ENCODE measurements at regions not wholly inside any gene's neighbourhood (a gene's known extent, or its start where the extent isn't known, plus 50 kb on each side); places are given as distances from the start of the nearest gene placed in this dataset.

- no peaks in the 10 kb centered on the region for H3K4me1 ChIP-seq (ENCODE audit: insufficient read depth, low read length)
- H3K36me3 Mint-ChIP-seq (ENCODE audit: insufficient read depth in 1 of 3, low read depth in 3 of 3), result no peaks in the 10 kb centered on the region; a peak in 1 of 7 replicates
These were observed 433.1 kb downstream of the ADAMTS20 start for GRCh38 chr12:43118881-43119280.

More at GRCh38 chr12:43118881-43119280, 433.1 kb downstream of the ADAMTS20 start:
- no peak overlapping the region for H3K56ac ChIP-seq (ENCODE audit: insufficient read length, low read depth, low read length)
- no peak overlapping the region for H2BK5ac ChIP-seq (ENCODE audit: insufficient read length, low read length)
- no peak overlapping the region for H2BK20ac ChIP-seq (ENCODE audit: low read depth, low read length, poor library complexity, severe bottlenecking)
- no peak overlapping the region for H4K8ac ChIP-seq (replicated peaks; ENCODE audit: insufficient read length, low read depth, low read length)
- H2AFZ ChIP-seq (ENCODE audit: low read length), result no peak overlapping the region
- Mint-ChIP-seq H3K4me1 (peaks cover 11 to 13% of the 10 kb centered on the region in 2 experiments), H3K4me3 (no peak overlapping the region), H3K27me3 (ENCODE audit: low read depth) (no peaks in the 10 kb centered on the region), H3K9me3 (peaks cover 3% of the 10 kb centered on the region in 2 experiments; a peak in 2 of 5 replicates), H3K27ac (no peak overlapping the region; a peak in 2 of 7 replicates)
- H3K79me2 ChIP-seq (ENCODE audit: insufficient read depth, low read length), result no peaks in the 10 kb centered on the region
- no peak overlapping the region for H2BK120ac ChIP-seq (ENCODE audit: low read depth, low read length, poor library complexity, severe bottlenecking)
- H3T11ph ChIP-seq (ENCODE audit: low read length), result no peak overlapping the region
- no peaks in the 10 kb centered on the region for H4K20me1 ChIP-seq (ENCODE audit: control insufficient read depth, insufficient read depth, insufficient read length)
- DNase-seq, result no peak
- H3K4me2 ChIP-seq (ENCODE audit: insufficient read depth, insufficient read length, low read length), result no peak overlapping the region
- no peak overlapping the region for H3K27ac ChIP-seq (ENCODE audit: insufficient read length, low read depth, low read length)
- H3K23me2 ChIP-seq (ENCODE audit: insufficient read length, low read depth, low read length, poor library complexity, severe bottlenecking), result no peaks in the 10 kb centered on the region
- H3K18ac ChIP-seq (ENCODE audit: insufficient read length, low read depth, low read length), result no peak overlapping the region
- H4K91ac ChIP-seq (ENCODE audit: insufficient read length, low read depth, low read length), result no peak overlapping the region
- no peak overlapping the region for H2BK15ac ChIP-seq (ENCODE audit: low read depth, low read length)
- no peak overlapping the region for H3K14ac ChIP-seq (ENCODE audit: insufficient read depth, low read length)
- no peaks in the 10 kb centered on the region for H3K9me3 ChIP-seq (ENCODE audit: control insufficient read depth, low read depth, low read length)
- H3K23ac ChIP-seq (ENCODE audit: insufficient read length, low read depth, low read length), result no peak overlapping the region
- no peak for TF ChIP-seq CTCF (conservative IDR thresholded peaks at IDR 0.05)
- no peaks in the 10 kb centered on the region for H3K79me1 ChIP-seq (ENCODE audit: insufficient read depth, low read depth, low read length, poor library complexity, severe bottlenecking)
- H2AK5ac ChIP-seq (ENCODE audit: insufficient read length, low read length), result no peak overlapping the region
- no peaks in the 10 kb centered on the region for H3K27me3 ChIP-seq (ENCODE audit: insufficient read depth, low read length)
- no peak overlapping the region for H3K4ac ChIP-seq (ENCODE audit: low read depth, low read length)
- no peak overlapping the region for H3K9ac ChIP-seq (ENCODE audit: extremely low read depth, insufficient read length, low read length)
- H2BK12ac ChIP-seq (ENCODE audit: insufficient read length, low read depth, low read length), result no peak overlapping the region
- H4K5ac ChIP-seq (ENCODE audit: insufficient read length, low read depth, low read length), result no peak overlapping the region
